A673 (cell line): ENCODE measurements at regions not wholly inside any gene's neighbourhood (a gene's known extent, or its start where the extent isn't known, plus 50 kb on each side); places are given as distances from the start of the nearest gene placed in this dataset.

Experiments used
- BruUV-seq: library from RNA; stranded (reverse); fragments of 400-500 nt; replicated peaks from 2 replicates; lab custom pipeline; 2021; lab: Mats Ljungman, UMichigan
- CTCF ChIA-PET: fragments of 300-600 bp; sonication (Branson Sonifier 250); formaldehyde crosslinking; loops from one replicate; lab custom pipeline; 2022; ENCODE audit warnings: antibody characterized with exemption; lab: Charles Lee
- POLR2A ChIA-PET: fragments of 300-600 bp; sonication (Branson Sonifier 250); formaldehyde crosslinking; loops from one replicate; lab custom pipeline; 2022; ENCODE audit warnings: antibody characterized with exemption; ENCODE audit not compliant: low non-redundant PET; lab: Charles Lee
- DNase-seq: peaks from one replicate; pipeline ENCODE4 v3.0.0-alpha.2; 2015; ENCODE audit warnings: low spot score
- H3K27ac ChIP-seq: fragments of 200-600 bp; sonication (generic); 2 replicates; pipeline ENCODE4 v1.5.1; 2016; ENCODE audit warnings: mixed run types, low read depth, mild to moderate bottlenecking, mixed read lengths, antibody characterized with exemption, low read length; ENCODE audit not compliant: poor library complexity, severe bottlenecking
- H3K27me3 ChIP-seq: fragments of 200-600 bp; sonication (generic); replicated peaks from 2 replicates; pipeline ENCODE4 v1.6.1; 2017; ENCODE audit warnings: mixed run types, low read depth, mild to moderate bottlenecking, mixed read lengths, antibody characterized with exemption, low read length; ENCODE audit not compliant: insufficient read depth, poor library complexity
- H3K36me3 ChIP-seq: fragments of 200-600 bp; sonication (generic); 2 replicates; pipeline ENCODE4 v1.6.1; 2016; ENCODE audit warnings: mixed run types, mild to moderate bottlenecking, mixed read lengths, antibody characterized with exemption, low read length; ENCODE audit not compliant: insufficient read depth, poor library complexity, severe bottlenecking
- H3K4me1 ChIP-seq: fragments of 200-600 bp; sonication (generic); 2 replicates; pipeline ENCODE4 v1.6.1; 2017; ENCODE audit warnings: mixed run types, mild to moderate bottlenecking, mixed read lengths, antibody characterized with exemption, low read length; ENCODE audit not compliant: insufficient read depth, poor library complexity, severe bottlenecking
- H3K4me3 ChIP-seq: fragments of 200-600 bp; sonication (generic); 2 replicates; pipeline ENCODE4 v1.5.1; 2016; ENCODE audit warnings: low read depth, mixed run types, mild to moderate bottlenecking, mixed read lengths, low read length; ENCODE audit not compliant: poor library complexity, severe bottlenecking
- H3K9me3 ChIP-seq: fragments of 200-600 bp; sonication (generic); 2 replicates; pipeline ENCODE4 v1.6.1; 2016; ENCODE audit warnings: mixed run types, low read depth, mild to moderate bottlenecking, mixed read lengths, antibody characterized with exemption, low read length; ENCODE audit not compliant: poor library complexity, severe bottlenecking
- CTCF ChIP-seq: fragments of 300-800, 200-600 bp; sonication (generic); conservative IDR thresholded peaks from 2 replicates; pipeline ENCODE4 v1.5.1; 2017; ENCODE audit warnings: low read depth, mild to moderate bottlenecking, antibody characterized with exemption, low read length, moderate library complexity, mixed read lengths
- EZH2 ChIP-seq: fragments of 200-600 bp; sonication (generic); IDR thresholded peaks from 2 replicates; pipeline ENCODE4 v1.6.1; 2017; ENCODE audit warnings: borderline replicate concordance, low read depth, mild to moderate bottlenecking, mixed read lengths, antibody characterized with exemption, low read length; ENCODE audit not compliant: poor library complexity, severe bottlenecking
- intact Hi-C: fragments of 100-400 bp; cut with micrococcal nuclease; formaldehyde crosslinking; loops from one replicate; pipeline ENCODE4 v1.10.0; 2022; ENCODE audit not compliant: unreplicated experiment

GRCh38 chr12:105470102-105470501 lies 139.6 kb downstream of the C12orf75 start:
- CTCF ChIA-PET, result no interaction called here
- TF ChIP-seq CTCF (no peak), EZH2 (no peak)
- POLR2A ChIA-PET, result no interaction called here
- H3K9me3 ChIP-seq, result no peaks in the 10 kb centered on the region
- peaks cover 10% of the 10 kb centered on the region for H3K27me3 ChIP-seq
- BruUV-seq, result no TSS peak
- intact Hi-C loops, result no loop called here
- H3K4me3 ChIP-seq, result no peak overlapping the region
- H3K4me1 ChIP-seq, result no peaks in the 10 kb centered on the region
- H3K36me3 ChIP-seq, result no peaks in the 10 kb centered on the region
- DNase-seq, result no peak
- no peak overlapping the region for H3K27ac ChIP-seq

- Histone ChIP-seq H3K27ac (no peak overlapping the region), H3K27me3 (peaks cover 7% of the 10 kb centered on the region), H3K4me3 (no peak overlapping the region), H3K9me3 (no peaks in the 10 kb centered on the region), H3K4me1 (no peaks in the 10 kb centered on the region), H3K36me3 (no peaks in the 10 kb centered on the region)
- no TSS peak for BruUV-seq
- intact Hi-C loops, result no loop called here
- ChIA-PET CTCF (no interaction called here), POLR2A (no interaction called here)
- no peak for TF ChIP-seq EZH2
- TF ChIP-seq CTCF, result no peak
- no peak for DNase-seq
Observed at GRCh38 chr12:105470601-105471000, 140.1 kb downstream of the C12orf75 start.

- CTCF ChIA-PET, result no interaction called here
- Histone ChIP-seq H3K4me1 (no peaks in the 10 kb centered on the region), H3K9me3 (no peaks in the 10 kb centered on the region), H3K4me3 (no peak overlapping the region), H3K27me3 (no peaks in the 10 kb centered on the region), H3K36me3 (no peaks in the 10 kb centered on the region), H3K27ac (no peak overlapping the region)
- DNase-seq, result no peak
- BruUV-seq, result no TSS peak
- POLR2A ChIA-PET, result no interaction called here
- intact Hi-C loops, result no loop called here
- TF ChIP-seq EZH2, result no peak
- TF ChIP-seq CTCF, result no peak
Observed at GRCh38 chr12:105474672-105475071, 144.2 kb downstream of the C12orf75 start.
